Ammon's horn (tissue), 1 donor: ENCODE measurements at regions not wholly inside any gene's neighbourhood (a gene's known extent, or its start where the extent isn't known, plus 50 kb on each side); places are given as distances from the start of the nearest gene placed in this dataset.

Source experiments
- DNase-seq: peaks from one replicate; pipeline ENCODE4 v3.0.0-alpha.2; 2016; ENCODE audit warnings: low spot score

DNA sequence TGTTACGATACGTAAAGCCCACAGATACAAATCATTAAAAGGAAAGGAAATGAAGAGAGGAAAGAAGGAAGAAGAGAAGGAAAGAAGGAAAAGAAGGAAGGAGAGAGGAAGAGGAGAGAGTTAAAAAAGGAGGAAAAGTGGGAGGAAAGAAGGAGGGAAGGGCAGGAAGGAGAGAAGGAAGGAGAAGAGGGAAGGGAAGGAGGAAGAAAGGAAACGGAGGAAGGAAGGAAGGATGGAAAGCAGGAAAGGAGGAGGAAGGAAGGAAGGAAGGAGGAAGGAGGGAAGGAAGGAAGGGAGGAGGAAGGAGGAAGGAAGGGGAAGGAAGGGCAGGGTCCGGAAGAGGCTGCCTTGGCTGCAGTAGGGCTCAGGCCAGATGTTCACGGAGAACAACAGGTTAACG is 95.2 kb downstream of the ENGASE start:
- DNase-seq: no peak

DNA sequence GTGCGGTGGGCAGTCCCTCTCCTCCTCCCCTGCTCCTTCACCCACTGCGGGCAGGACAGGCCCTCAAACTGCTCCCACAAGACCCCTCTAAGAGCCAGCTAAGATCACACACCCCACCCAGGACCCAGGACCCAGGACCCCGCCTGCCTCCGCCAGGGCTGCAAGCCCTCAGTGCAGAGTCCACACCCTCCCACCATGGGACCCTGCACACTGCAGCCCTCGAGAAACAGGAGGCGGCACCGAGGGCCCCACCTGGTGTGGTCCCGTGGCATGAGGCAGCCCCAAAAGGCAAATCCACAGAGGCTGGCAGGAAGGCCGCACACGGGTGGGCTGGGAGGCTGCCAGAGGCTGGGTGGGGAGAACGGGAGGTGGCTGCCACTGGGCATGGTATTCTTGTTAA is 94.7 kb downstream of the ENGASE start:
- no peak for DNase-seq

DNA sequence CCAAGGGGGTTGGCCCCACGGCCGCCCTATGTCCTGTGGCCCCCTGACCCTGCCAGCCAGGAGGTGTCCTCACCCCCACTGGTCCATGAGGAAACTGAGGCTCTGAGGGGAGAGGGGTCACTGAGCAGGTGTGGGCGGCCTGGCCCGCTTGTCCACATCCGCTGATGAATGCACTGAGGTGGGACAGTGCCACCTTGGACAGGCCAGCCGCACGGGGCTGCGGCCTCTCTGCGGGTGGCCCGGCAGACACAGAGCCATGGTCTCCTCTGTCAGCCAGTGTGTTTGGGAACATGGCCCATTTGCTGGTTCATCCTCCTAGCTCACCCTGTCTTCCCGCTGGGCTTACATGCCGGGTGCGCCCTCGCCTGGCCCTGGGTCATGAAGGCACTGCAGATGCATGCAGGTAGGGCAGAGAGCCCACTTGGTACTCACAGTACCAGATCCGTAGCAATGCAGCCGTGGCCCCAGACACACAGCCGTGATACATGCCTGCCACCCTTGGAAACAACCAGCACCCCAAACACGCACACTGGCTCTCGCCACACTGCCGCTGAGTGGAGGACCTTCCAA is 93.9 kb downstream of the ENGASE start:
- DNase-seq: no peak

DNA sequence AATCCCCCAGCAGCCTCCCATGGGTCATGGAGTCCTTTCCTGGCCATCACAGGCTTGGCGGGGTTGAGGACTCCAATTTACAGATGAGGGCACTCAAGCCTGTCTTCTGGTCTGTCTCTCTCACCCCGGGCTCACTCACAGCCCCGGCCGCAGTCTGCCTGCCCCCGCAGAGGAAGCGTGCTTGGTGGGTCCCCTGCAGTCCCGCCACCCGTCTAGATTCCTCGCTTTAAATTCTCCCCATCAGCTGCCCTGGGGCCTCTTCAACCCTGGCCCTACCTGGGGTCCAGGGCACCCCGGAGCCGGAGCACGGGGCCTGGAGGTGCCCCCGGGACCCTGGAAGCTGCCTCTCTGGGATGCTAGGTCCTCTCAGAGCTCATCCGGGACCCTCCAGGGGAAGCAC is 92.9 kb downstream of the ENGASE start:
- no peak for DNase-seq

DNA sequence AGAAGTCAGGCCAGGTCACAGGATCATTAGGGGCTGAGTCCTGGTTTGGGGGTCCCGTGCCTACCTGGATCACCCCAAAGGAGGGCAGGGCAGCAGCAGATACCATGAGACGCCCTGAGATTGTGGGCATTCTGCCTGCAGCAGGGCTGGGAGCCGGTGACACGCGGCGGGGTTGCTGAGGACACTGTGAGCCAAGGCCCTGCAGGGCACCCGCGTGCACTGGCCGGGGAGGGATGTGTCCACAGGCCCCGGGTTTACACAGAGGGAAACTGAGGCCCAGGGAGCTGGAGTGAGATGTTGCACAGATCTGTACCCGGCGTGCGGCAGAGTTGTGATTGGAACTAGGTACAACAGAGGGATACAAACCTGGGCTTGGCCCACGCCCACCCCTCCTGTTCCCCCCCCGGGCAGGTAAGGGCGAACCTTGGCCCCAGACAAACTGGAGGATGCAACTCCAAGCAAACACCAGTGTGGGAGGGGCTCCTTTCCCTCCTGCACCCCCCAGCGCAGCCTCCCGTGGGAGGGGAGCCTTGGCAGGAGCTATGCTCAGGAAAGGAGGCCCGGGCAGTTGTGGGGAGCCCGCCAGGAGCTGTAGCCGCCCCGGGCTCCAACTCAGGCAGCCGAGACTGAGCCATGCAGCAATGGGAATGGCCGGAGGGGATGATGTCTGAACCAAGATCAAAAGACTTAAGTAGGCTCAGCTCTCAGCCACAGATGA is 91.3 kb downstream of the ENGASE start:
- DNase-seq: no peak

DNA sequence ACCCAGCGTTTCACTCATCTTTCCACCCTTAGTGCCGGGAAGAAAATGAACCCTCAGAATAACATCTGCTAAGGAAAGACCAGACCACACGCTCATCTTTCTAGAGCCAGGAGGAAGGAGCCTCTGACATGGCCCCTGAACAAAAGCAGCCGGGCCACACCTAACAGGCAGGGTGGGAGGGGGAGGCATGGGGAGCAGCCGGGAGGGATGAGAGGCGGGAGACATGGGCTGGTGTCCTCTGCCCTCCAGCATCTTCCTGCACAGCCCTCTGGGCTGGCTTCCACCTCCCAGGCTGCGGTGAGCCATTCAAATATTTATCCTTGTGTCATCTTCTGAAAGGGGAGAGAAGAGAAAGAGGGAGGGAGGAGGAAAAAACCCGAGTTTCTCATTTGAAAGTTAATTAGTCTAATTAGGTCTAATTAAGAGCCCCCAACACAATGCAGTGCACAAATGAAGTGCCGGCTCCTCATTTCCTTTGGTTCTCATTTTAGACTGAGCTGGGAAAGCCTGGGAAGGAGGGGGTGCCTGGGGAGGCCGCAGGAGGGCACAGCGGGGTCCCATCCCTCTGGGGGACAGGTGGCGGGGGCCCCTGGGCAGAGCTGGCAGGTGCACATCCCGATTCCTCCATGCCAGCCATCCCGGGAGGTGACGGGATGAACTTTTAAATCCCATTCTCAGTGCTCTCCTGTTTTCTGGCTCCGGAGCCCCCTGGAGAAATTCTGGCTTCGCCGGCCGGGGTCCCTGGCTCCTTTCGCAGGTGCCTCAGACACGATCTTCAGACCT is 90.5 kb downstream of the ENGASE start:
- no peak for DNase-seq

DNA sequence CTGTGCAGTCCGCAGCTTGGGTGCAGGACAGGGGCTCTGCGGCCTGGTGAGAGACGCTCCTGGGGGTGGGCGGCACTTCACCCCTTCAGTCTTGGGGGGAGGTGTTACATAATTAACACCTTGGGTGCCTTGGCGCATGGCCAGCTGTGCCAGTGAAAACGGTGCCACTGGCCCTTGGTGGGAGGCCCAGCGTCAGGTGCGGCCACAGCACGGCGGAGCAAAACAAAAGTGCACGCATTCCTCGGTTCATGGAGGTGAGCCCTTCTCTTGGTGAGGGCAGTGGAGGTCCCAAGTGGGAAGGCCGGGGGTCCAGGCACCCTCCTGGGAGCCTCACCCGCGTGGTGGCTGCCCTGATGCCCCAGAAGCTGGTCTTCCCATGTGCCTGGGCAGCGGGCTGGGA is 89.8 kb downstream of the ENGASE start:
- DNase-seq: no peak

DNA sequence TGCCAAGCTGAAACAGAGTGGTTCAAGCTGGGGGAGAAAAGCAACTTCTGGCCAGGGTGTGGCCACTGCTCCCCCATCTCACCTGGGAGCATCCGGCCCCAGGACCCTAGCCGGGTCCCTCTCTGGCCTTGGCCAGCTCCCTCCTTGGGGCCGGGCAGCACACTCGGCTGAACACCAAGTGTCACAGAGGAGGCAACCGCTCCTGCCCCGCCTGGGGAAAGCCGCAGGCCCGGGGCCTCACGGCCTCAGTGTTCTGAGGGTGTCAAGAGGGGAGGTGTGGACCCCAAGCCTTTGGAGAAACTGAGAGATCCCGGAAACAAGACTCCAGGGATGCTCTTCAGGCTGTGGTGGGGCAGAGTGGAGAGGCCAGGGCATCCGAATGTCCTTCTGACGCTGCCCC is 88.4 kb downstream of the ENGASE start:
- no peak for DNase-seq

DNA sequence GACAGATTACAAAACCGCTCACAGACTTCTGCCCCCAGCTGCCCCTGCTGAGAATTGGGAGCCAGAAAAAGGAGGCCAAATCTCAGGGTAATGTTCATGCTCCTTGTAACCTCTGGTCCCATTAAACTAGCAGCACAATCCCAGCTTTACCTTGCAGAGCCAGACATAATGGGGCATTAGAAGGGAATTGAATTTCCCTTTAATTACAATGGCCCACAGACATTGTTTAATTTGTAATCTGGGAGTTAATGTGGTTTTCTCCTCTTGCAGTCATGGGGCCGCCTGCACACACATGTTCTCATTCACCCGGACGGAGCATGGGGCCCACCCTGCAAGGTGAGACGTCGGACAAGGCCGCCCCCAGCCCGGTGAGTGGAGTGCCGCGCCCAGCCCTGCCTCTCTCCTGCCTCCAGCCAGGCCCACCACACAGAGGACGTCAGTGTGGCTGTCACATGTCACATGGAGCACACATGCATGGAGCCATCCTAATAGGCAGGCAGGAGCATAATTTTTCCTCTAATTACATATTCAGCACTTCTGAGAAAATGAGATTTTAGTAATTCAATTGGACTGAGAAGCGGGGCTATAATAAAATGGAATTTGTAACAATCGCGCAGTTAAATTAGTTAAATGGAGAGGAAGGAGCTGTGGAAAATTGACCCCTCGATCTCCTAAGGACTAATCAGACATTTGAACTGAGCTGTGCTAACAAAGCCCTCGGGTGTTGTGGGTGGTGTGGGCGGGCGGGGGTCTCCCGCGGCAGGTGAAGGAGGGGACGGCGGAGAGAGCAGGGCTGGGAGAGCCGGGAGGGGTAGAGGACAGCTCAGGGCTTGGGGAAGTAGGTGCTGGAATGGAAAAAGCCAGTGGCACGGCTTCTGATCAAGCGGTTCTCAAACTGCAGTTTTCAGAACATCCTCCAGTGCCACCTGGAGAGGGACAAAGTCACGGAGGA is 87.7 kb downstream of the ENGASE start:
- DNase-seq: no peak

DNA sequence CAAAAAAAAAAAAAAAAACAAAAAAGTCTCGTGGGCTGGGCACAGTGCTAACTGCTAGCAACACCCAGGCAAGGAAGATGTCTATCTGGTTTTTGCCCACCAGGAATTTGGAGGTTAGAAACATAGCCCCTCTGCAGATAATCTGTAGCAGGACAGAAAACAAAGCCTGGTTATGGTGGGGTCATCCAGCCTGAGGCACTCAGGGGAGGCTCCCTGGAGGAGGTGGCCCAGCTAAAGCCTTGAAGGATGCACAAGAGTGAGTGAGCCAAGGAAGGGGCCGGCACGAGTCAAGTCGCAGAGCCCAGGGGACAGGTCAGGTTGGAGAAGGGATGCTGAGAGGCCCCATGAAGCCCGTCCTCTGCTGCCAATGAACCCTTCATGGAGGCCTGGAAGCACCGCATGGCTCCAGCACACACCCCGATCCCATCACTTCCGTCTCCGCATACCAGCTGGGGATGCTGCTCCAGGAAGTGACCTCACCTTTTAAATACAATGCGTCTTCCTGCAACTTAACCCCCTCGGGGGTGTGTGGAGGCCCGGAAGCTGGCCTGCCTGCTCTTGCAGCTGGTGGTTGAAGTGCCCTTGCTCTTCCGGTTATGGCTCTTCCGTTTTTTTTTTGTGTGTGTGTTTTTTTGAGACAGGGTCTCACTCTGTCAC is 86.5 kb downstream of the ENGASE start:
- DNase-seq: no peak

DNA sequence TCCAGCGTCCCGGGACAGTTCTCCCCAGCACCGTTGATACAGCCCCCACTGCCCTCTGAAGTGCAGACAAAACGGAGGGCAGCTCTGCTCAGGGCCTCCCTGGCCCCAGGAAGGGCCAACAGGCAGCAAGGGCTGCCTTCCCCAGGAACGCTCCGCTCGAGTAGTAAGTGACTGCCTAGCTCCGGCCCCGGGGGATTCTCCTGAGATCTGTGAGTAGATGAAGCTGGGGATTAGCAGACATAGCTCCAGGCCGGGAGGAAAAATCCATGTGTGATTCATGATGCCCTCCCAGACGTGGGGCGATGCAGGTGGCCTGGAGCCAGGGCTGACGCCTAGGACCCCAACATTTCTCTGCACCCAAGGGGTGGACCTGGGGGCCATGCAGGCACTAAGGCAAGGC is 85.3 kb downstream of the ENGASE start:
- DNase-seq: no peak

DNA sequence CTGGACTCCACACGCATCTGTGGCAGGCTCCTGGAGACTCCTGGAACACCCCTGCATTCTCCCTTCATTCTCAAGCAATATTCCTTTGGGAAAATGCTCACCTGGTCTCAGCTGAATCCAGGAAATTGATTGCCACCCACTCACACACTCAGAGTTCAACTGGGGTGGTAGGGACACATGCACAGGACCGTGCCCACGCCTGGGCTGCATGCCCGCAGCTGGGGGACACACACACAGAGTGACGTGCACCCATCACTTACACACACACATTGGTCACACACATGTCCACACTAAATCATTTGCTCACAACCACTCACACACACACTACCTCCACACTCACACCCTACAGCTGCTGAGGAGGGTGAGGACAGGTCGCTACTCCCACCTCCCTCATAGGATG is 84.8 kb downstream of the ENGASE start:
- DNase-seq: no peak

DNA sequence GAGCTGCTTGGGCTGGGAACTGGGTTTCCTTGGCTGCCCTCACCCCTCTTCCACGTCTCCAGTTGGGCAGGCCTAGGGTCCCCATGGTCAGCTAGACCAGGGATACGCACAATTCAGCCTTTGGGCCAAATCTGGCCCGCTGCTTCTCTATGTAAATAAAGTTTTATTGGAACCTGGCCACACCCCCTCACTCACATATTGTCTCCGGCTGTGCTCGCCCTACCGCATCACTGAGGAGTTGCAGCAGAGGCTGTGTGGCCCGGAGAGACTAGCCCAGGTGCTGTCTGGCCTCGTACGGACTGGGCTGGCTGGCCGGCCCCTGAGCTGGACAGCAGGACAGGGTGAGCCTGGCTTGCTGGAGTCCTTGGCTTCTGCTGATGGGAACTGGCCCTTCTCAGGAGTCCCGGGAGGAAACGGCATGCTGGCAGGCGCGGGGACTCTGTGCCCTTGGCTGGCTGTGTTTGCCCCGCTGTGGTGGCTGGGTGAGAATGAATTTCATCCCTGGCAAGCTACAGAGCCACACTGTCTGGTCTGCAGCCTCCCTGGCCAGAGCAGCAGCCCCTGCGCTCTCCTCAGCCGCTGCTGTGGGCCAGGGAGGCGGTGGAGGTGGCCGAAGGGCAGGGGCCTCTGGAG is 82.0 kb downstream of the ENGASE start:
- no peak for DNase-seq

DNA sequence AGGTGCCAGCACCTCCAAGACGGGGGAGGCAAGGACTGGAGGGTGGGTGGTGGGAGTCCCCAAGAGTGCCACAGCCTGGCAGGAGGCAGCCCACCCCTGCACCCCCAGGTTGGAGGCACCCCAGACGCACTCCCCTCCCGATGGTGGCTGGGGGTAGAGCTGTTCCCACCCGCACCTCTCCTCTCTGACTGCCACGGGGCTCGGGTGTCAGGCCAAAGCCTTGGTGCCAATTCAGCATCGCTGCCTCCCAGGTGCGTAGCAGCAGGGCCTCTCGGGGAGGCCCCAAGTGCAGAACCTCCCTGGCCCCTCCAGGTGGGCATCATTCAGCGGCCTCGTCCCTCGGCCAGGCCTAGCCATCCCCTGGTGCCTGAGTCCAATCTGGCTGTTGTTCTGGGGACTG is 81.1 kb downstream of the ENGASE start:
- DNase-seq: no peak

DNA sequence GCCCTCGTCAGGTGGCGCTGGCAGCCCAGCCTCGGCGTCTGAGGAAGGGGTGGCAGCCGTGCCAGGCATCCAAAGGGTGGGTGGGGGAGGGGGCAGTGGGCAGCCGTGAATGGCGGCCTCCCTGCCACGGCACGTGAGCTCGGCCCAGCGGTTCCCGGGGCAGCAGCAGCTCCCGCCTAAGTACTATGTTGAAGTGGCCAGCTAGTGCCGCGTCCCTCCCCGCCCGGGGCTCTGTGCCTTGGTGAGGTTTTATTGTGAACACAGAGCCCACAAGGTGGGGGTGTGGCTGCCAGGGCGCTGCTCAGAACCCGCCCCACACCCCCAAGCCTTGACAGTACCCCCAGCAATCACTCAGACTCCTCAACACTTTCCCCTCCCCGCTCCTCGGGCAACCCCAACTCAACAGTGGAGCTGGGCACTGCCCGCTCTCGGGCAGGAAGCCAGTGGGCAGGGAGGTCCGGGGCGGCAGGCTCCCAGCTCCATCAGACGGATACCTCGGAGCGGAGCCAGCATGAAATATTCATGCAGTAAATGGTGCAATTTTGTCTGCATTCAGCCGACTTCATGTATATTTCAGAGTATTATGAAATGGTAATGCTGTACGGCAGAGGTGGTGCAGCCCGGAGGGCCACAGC is 80.4 kb downstream of the ENGASE start:
- DNase-seq: peak; percentile 12

DNA sequence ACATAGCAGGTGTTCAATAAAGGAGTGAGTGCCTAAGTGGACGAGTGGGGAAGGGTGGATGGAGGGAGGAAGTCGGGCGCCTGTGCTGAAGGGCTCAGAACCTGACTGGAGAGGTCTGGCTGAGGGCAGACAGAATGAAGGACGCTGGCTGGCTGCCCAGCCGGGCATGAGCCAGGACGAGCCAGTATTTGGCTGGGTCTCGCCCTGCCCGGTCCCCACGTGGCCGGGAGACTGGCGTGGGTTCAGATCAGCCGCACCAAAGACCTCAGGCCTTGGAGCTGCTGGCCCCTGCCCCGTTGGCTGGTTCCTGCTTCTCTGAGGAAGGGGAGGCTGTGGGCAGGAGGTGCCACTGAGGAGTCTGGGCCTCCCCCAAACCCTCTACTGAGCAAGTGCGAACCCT is 79.8 kb downstream of the ENGASE start:
- DNase-seq: no peak

DNA sequence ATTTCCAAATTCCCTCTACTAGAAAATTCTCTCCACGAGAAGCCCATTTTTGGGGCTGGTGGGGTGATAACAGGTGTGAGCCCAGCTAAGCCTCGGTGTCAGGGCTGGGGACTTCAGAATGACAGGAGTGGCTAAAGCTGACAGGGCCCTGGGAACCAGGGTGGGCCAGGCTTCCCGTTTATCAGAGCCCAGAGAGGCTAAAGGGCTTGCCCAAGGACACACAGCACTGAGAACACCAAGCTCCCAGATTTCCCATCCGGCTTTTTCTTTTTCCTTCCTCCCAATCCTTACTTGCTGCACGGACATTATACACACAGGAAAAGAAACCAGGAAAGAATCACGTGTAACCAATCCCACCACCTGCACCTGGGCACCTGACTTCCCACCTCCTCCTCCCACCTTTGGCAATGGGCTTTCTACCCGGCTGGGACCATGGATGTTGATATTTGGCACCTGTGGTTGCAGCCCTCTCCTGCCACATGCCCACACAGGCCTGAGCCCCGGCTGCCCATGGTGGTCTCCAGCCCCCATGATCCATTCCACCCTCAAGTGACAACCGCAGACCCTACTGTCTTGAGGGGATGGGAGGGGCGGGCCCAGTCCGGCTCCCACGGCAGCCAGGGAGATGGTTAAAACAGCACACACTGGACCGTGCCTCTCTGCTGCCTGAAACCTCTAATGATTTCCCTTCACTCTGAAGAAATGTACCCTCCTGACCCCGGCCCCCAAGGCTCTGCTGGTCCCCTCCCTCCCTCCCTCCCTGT is 78.9 kb downstream of the ENGASE start:
- DNase-seq: no peak

DNA sequence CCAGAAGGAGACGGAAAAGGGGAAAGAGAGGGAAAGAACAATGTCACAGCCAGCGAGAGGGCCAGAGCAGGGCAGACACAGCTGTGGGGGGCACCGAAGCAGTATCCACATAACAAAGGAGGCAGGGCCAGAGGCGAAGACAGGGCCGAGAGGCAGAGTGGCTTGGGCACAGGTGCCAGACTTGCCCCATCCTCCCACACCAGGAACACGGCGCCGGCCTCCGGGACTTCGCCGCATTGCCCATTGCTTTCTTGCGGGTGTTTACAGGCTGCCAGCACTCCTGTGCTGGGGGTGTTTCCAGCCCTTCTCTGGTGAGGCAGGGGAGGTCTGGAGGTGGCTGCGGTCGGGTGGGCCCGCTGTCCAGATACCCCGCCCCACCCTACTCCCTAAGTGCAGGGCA is 78.0 kb downstream of the ENGASE start:
- no peak for DNase-seq

DNA sequence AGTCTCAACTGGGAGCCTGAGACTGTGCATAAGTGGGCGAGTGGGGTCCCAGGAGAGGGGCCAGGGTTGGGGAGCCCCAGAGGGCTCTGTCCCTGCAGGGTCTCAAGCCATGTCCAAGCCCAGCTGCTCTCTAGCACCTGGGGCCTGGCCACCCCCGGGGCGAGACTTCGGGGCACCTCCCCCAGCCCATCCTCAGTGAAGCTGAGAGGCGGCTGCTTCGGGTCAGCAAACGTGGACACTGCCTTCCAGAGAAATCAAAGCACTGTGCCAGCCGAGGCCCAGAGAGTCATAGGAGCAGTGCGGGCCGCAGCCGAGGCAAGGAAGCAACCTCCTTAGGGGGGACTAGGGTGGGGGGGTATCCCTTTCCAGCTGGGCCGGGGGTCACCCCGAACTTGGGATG is 77.5 kb downstream of the ENGASE start:
- DNase-seq: no peak

DNA sequence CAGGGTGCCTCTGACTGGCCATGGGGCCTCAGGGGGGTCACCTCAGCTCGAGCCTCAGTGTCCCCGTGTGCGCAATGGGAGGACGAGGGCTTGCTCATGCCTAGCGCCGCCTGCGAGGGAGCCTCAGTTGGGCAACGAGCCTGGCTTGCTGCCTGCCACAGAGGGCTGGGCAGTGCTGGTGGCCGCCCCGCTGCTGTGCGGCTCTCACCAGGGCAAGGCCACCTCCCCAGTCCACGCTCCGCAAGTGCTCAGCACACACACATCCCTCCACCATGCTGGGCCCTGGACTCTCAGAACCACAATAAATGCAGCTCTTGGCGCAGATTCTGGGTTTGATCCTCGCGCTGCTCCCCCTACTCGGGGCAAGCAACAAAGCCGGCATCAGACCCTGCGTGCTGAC is 76.2 kb downstream of the ENGASE start:
- no peak for DNase-seq
